ENCODE measurements at regions not wholly inside any gene's neighbourhood (a gene's known extent, or its start where the extent isn't known, plus 50 kb on each side); places are given as distances from the start of the nearest gene placed in this dataset.

- no peak for DNase-seq
Measured at GRCh38 chr10:43888586-43888985, 239.9 kb upstream of the ZNF32 start.

- no peak for DNase-seq
Measured at GRCh38 chr10:43885842-43886241, 237.2 kb upstream of the ZNF32 start.

GRCh38 chr10:43885252-43885651 is 236.6 kb upstream of the ZNF32 start:
- DNase-seq: no peak

- no peak for DNase-seq
Measured at GRCh38 chr10:43884501-43885105, 235.9 kb upstream of the ZNF32 start.

GRCh38 chr10:43882711-43883110 is 234.0 kb upstream of the ZNF32 start:
- DNase-seq: no peak

- DNase-seq: no peak
Measured at GRCh38 chr10:43881657-43882056, 233.0 kb upstream of the ZNF32 start.

GRCh38 chr10:43880160-43880559 is 231.5 kb upstream of the ZNF32 start:
- DNase-seq: no peak

- no peak for DNase-seq
Measured at GRCh38 chr10:43879742-43880141, 231.1 kb upstream of the ZNF32 start.

- DNase-seq: no peak
Measured at GRCh38 chr10:43879162-43879561, 230.5 kb upstream of the ZNF32 start.

GRCh38 chr10:43878386-43878785 is 229.7 kb upstream of the ZNF32 start:
- no peak for DNase-seq

- no peak for DNase-seq
Measured at GRCh38 chr10:43876976-43877375, 228.3 kb upstream of the ZNF32 start.

GRCh38 chr10:43874984-43875383 is 226.3 kb upstream of the ZNF32 start:
- no peak for DNase-seq

- DNase-seq: no peak
Measured at GRCh38 chr10:43873717-43874116, 225.0 kb upstream of the ZNF32 start.

GRCh38 chr10:43872644-43873043 is 224.0 kb upstream of the ZNF32 start:
- no peak for DNase-seq

GRCh38 chr10:43871545-43871944 is 222.9 kb upstream of the ZNF32 start:
- no peak for DNase-seq

GRCh38 chr10:43870968-43871439 is 222.3 kb upstream of the ZNF32 start:
- no peak for DNase-seq

GRCh38 chr10:43869669-43870322 is 221.1 kb upstream of the ZNF32 start:
- no peak for DNase-seq

- DNase-seq: no peak
Measured at GRCh38 chr10:43868952-43869351, 220.3 kb upstream of the ZNF32 start.

GRCh38 chr10:43867667-43868565 is 219.2 kb upstream of the ZNF32 start:
- peak; percentile 60 for DNase-seq

GRCh38 chr10:43867113-43867512 is 218.4 kb upstream of the ZNF32 start:
- DNase-seq: peak; percentile 15

GRCh38 chr10:43866712-43867111 is 218.0 kb upstream of the ZNF32 start:
- DNase-seq: peak; percentile 11

GRCh38 chr10:43865265-43866135 is 216.8 kb upstream of the ZNF32 start:
- peak; percentile 13 for DNase-seq

- DNase-seq: no peak
Measured at GRCh38 chr10:43864656-43865055, 216.0 kb upstream of the ZNF32 start.
